ENCODE measurements at regions not wholly inside any gene's neighbourhood (a gene's known extent, or its start where the extent isn't known, plus 50 kb on each side); places are given as distances from the start of the nearest gene placed in this dataset.

GRCh38 chr2:58677748-58678147 lies 436.6 kb upstream of the FANCL start:
- Mint-ChIP-seq H3K4me3 (no peak overlapping the region), H3K4me1 (ENCODE audit: low read depth) (no peaks in the 10 kb centered on the region), H3K27ac (no peak overlapping the region), H3K36me3 (ENCODE audit: low read depth) (no peaks in the 10 kb centered on the region), H3K27me3 (no peaks in the 10 kb centered on the region), H3K9me3 (no peaks in the 10 kb centered on the region)

- Mint-ChIP-seq H3K4me3 (no peak overlapping the region), H3K4me1 (ENCODE audit: low read depth) (no peaks in the 10 kb centered on the region), H3K36me3 (ENCODE audit: low read depth) (no peaks in the 10 kb centered on the region), H3K27me3 (no peaks in the 10 kb centered on the region), H3K9me3 (peaks cover 3% of the 10 kb centered on the region), H3K27ac (no peak overlapping the region)
Measured at GRCh38 chr2:58671675-58672074, 430.6 kb upstream of the FANCL start.

DNA sequence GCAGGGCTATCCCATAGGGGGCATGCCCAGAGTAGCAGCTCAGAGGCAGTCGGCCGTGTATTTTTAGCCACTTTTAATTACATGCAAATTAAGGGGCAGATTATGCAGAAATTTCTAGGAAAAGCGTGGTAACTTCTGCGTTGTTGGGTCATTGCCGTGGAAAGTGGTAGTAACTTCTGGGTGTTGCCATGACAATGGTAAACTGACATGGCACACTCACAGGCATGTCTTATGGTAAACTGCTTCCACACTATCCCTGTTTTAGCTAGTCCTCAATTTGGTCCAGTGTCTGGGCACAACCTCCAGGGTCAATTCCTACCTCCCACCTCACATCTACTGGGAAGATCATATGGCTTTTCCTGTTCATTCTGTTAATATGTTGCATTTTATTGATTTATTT lies 428.9 kb upstream of the FANCL start:
- H3K9me3 Mint-ChIP-seq = peaks cover 3% of the 10 kb centered on the region
- H3K27ac Mint-ChIP-seq = no peak overlapping the region
- H3K36me3 Mint-ChIP-seq (ENCODE audit: low read depth) = no peaks in the 10 kb centered on the region
- no peak overlapping the region for H3K4me3 Mint-ChIP-seq
- no peaks in the 10 kb centered on the region for H3K4me1 Mint-ChIP-seq (ENCODE audit: low read depth)
- no peaks in the 10 kb centered on the region for H3K27me3 Mint-ChIP-seq

GRCh38 chr2:58667137-58667774 lies 426.1 kb upstream of the FANCL start:
- H3K27ac Mint-ChIP-seq = no peak overlapping the region

DNA sequence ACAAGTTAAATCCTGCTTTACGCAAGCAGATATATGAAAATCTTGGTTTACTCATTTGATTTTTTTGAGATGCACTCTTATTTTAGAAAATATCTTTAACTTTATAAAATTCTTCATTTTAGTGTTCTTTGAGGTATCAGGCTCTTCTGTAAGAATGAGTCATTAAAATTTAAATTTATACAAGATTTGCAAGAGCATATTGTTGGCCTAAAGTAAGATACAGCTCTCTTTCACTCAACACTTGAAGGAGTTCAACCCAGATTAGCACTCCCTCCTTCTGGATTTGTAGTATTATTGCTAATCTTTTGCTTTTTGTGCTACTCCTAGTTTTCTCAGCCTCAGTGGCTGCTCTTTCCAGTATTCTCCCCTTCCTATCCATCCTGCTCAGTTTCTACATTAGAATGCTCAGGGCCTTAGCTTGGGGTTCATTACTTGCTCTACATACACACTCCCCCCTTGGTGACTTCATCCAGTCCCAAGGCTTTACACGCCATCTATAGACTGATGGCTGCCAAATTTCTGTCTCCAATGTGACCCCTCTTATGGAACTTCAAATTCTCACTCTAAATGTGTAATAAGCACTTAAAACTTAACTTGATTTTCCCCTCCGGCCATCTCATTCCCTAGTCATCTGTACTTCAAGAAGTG lies 425.3 kb upstream of the FANCL start:
- peaks cover 3% of the 10 kb centered on the region for H3K9me3 Mint-ChIP-seq
- no peak overlapping the region for H3K27ac Mint-ChIP-seq
- no peak overlapping the region for H3K4me3 Mint-ChIP-seq
- H3K4me1 Mint-ChIP-seq (ENCODE audit: low read depth) = no peaks in the 10 kb centered on the region
- no peaks in the 10 kb centered on the region for H3K27me3 Mint-ChIP-seq
- no peaks in the 10 kb centered on the region for H3K36me3 Mint-ChIP-seq (ENCODE audit: low read depth)

More at GRCh38 chr2:58667137-58667774, 426.1 kb upstream of the FANCL start:
- no peaks in the 10 kb centered on the region for H3K4me1 Mint-ChIP-seq (ENCODE audit: low read depth)
- peaks cover 3% of the 10 kb centered on the region for H3K9me3 Mint-ChIP-seq
- H3K4me3 Mint-ChIP-seq = no peak overlapping the region
- H3K36me3 Mint-ChIP-seq (ENCODE audit: low read depth) = no peaks in the 10 kb centered on the region
- no peaks in the 10 kb centered on the region for H3K27me3 Mint-ChIP-seq

DNA sequence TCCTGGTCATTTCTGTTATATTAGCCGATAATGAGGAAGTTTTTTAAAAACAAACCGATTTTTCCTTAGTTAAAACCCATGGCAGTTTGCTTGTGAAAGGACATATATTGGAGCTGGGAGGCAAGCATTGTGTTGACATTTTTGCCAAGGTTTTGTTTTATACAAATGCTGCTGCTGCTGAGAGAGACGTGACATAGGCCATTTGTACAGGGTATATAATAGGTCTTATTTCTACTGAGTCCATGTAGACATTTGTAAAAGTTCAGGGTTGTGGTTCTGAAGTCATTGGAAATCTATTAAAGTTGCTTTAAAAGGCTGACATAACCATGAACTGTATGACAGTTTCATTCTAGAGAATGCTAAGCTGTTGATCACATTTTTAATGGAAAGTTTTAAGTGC lies 424.0 kb upstream of the FANCL start:
- Mint-ChIP-seq H3K36me3 (ENCODE audit: low read depth) (no peaks in the 10 kb centered on the region), H3K9me3 (peaks cover 3% of the 10 kb centered on the region), H3K27ac (no peak overlapping the region), H3K4me3 (no peak overlapping the region), H3K27me3 (no peaks in the 10 kb centered on the region), H3K4me1 (ENCODE audit: low read depth) (no peaks in the 10 kb centered on the region)

GRCh38 chr2:58664523-58665151 lies 423.5 kb upstream of the FANCL start:
- H3K4me1 Mint-ChIP-seq (ENCODE audit: low read depth) = no peaks in the 10 kb centered on the region

DNA sequence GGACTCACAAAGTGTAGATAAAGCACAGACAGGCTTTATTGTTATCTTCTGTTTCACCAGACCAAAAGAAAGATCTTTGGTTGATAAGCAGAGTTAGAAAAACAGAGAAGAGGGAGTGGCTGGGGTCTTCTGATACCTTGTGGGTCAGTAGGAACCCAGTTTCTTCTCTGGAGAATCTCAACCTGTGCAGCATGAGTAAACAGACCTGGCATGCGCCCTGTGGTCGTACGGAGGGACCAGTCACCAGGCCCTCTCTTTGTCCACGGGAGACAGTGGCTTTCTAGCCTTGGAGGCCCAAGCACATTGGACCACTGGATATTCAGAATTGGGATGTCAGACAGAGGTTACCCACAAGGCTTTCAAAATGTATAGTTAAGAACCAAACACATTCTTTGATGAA lies 418.9 kb upstream of the FANCL start:
- Mint-ChIP-seq H3K4me3 (no peak overlapping the region), H3K9me3 (no peaks in the 10 kb centered on the region), H3K4me1 (ENCODE audit: low read depth) (no peaks in the 10 kb centered on the region), H3K27me3 (no peaks in the 10 kb centered on the region), H3K27ac (no peak overlapping the region), H3K36me3 (ENCODE audit: low read depth) (no peaks in the 10 kb centered on the region)

More at GRCh38 chr2:58664523-58665151, 423.5 kb upstream of the FANCL start:
- Mint-ChIP-seq H3K9me3 (no peaks in the 10 kb centered on the region), H3K27ac (no peak overlapping the region), H3K27me3 (no peaks in the 10 kb centered on the region), H3K4me3 (no peak overlapping the region), H3K36me3 (ENCODE audit: low read depth) (no peaks in the 10 kb centered on the region)

GRCh38 chr2:58655152-58655551 lies 414.0 kb upstream of the FANCL start:
- Mint-ChIP-seq H3K9me3 (no peaks in the 10 kb centered on the region), H3K27ac (no peak overlapping the region), H3K36me3 (ENCODE audit: low read depth) (no peaks in the 10 kb centered on the region), H3K4me1 (ENCODE audit: low read depth) (no peaks in the 10 kb centered on the region), H3K4me3 (no peak overlapping the region), H3K27me3 (peaks cover 6% of the 10 kb centered on the region)

- no peak overlapping the region for H3K4me3 Mint-ChIP-seq
- H3K36me3 Mint-ChIP-seq (ENCODE audit: low read depth) = no peaks in the 10 kb centered on the region
- H3K9me3 Mint-ChIP-seq = no peaks in the 10 kb centered on the region
- no peak overlapping the region for H3K27ac Mint-ChIP-seq
- peaks cover 6% of the 10 kb centered on the region for H3K27me3 Mint-ChIP-seq
- no peaks in the 10 kb centered on the region for H3K4me1 Mint-ChIP-seq (ENCODE audit: low read depth)
Measured at GRCh38 chr2:58651930-58652329, 410.8 kb upstream of the FANCL start.

GRCh38 chr2:58650781-58651180 lies 409.7 kb upstream of the FANCL start:
- peaks cover 6% of the 10 kb centered on the region for H3K27me3 Mint-ChIP-seq
- no peaks in the 10 kb centered on the region for H3K36me3 Mint-ChIP-seq (ENCODE audit: low read depth)
- H3K4me3 Mint-ChIP-seq = no peak overlapping the region
- H3K9me3 Mint-ChIP-seq = no peaks in the 10 kb centered on the region
- H3K27ac Mint-ChIP-seq = no peak overlapping the region
- H3K4me1 Mint-ChIP-seq (ENCODE audit: low read depth) = no peaks in the 10 kb centered on the region

DNA sequence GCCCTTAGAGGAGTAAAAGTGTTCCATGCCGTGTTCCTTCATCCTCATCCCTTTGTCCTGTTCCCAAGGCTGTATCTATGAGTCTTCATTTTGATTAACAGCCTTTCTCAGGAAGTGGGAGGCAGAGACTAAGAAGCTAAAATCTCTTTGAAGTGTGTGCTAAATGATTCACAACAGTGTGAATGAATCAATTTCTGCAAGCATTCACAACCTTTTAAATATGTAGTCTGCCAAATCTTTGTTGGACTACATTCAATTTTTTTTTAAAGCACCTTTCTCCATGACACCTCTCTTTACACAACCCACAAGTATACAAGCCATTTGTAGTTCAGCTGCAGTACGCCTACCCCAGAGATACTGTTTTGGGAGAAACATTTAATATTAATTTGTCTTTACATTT lies 408.6 kb upstream of the FANCL start:
- no peaks in the 10 kb centered on the region for H3K36me3 Mint-ChIP-seq (ENCODE audit: low read depth)
- H3K27me3 Mint-ChIP-seq = peaks cover 6% of the 10 kb centered on the region
- no peak overlapping the region for H3K27ac Mint-ChIP-seq
- no peaks in the 10 kb centered on the region for H3K4me1 Mint-ChIP-seq (ENCODE audit: low read depth)
- no peaks in the 10 kb centered on the region for H3K9me3 Mint-ChIP-seq
- H3K4me3 Mint-ChIP-seq = no peak overlapping the region

- Mint-ChIP-seq H3K9me3 (no peaks in the 10 kb centered on the region), H3K27ac (no peak overlapping the region), H3K36me3 (ENCODE audit: low read depth) (no peaks in the 10 kb centered on the region), H3K27me3 (no peaks in the 10 kb centered on the region), H3K4me3 (no peak overlapping the region), H3K4me1 (ENCODE audit: low read depth) (no peaks in the 10 kb centered on the region)
Measured at GRCh38 chr2:58645017-58645416, 403.9 kb upstream of the FANCL start.

DNA sequence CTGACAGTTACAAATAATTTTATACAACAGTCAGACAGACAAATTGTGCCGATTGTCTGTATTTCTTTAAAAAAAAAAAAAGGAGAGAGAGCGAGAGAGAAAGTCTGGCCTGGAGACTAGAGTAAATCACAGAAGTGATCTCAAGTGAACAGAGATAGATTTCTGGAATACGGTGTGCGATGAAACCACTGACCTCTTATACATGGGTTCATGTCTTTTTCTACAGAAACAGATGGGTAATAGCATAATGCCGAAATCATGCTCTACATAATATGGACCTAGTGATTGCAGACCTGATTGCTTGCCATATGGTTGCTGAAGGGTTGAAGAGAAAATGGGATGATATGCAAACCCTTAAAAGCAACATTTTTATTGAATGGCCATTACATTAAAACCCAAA lies 403.3 kb upstream of the FANCL start:
- no peaks in the 10 kb centered on the region for H3K4me1 Mint-ChIP-seq (ENCODE audit: low read depth)
- no peaks in the 10 kb centered on the region for H3K36me3 Mint-ChIP-seq (ENCODE audit: low read depth)
- no peak overlapping the region for H3K27ac Mint-ChIP-seq
- no peaks in the 10 kb centered on the region for H3K9me3 Mint-ChIP-seq
- H3K27me3 Mint-ChIP-seq = no peaks in the 10 kb centered on the region
- H3K4me3 Mint-ChIP-seq = no peak overlapping the region

DNA sequence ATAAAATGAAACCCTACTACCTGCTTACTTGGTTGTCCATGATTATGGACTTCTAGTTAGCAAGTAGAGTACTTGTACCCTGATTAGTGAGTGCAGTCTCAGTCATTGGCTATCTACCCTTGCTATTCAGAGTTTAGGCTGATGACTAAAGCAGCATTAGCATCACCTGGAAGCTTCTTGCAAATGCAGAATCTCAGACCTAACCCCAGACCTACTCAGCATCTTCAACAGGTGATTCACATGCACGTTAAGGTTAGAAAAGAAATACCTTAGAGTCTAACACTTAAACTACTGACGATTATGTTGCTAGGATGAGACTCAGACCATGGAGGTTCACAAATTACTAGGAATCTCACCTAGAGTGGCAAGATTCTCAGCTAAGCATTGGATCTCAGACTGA lies 399.9 kb upstream of the FANCL start:
- H3K27ac Mint-ChIP-seq = no peak overlapping the region
- H3K4me3 Mint-ChIP-seq = no peak overlapping the region
- no peaks in the 10 kb centered on the region for H3K36me3 Mint-ChIP-seq (ENCODE audit: low read depth)
- H3K27me3 Mint-ChIP-seq = no peaks in the 10 kb centered on the region
- no peaks in the 10 kb centered on the region for H3K9me3 Mint-ChIP-seq
- H3K4me1 Mint-ChIP-seq (ENCODE audit: low read depth) = no peaks in the 10 kb centered on the region

- Mint-ChIP-seq H3K9me3 (no peaks in the 10 kb centered on the region), H3K27me3 (no peaks in the 10 kb centered on the region), H3K27ac (no peak overlapping the region), H3K4me3 (no peak overlapping the region), H3K4me1 (ENCODE audit: low read depth) (no peaks in the 10 kb centered on the region), H3K36me3 (ENCODE audit: low read depth) (no peaks in the 10 kb centered on the region)
Measured at GRCh38 chr2:58640042-58640441, 398.9 kb upstream of the FANCL start.
